Activated CD4-positive, alpha-beta T cell treated with anti-CD3 and anti-CD28 coated beads for 36 hours (primary cell): ENCODE measurements at regions not wholly inside any gene's neighbourhood (a gene's known extent, or its start where the extent isn't known, plus 50 kb on each side); places are given as distances from the start of the nearest gene placed in this dataset.
"Not testable (repeated sequence)": the region's sequence is repeated elsewhere in the genome, so short reads cannot be mapped to it uniquely, and the experiment has no call there.

Experiments
- ATAC-seq: fragments of 200-7000 bp; cut with Tn5 transposase; one replicate; pipeline ENCODE4 v1.10.0; 2021; ENCODE audit warnings: mild to moderate bottlenecking, moderate library complexity
- CTCF ChIA-PET: fragments of 350-600 bp; sonication (Branson Sonifier 250); formaldehyde crosslinking; loops from one replicate; lab custom pipeline; 2021; ENCODE audit warnings: antibody characterized with exemption; lab: Charles Lee
- POLR2A ChIA-PET: fragments of 350-600 bp; sonication (Branson Sonifier 250); formaldehyde crosslinking; loops from one replicate; lab custom pipeline; 2021; ENCODE audit warnings: antibody characterized with exemption, inconsistent platforms; lab: Charles Lee
- DNase-seq: peaks from one replicate; pipeline ENCODE4 v3.0.0-alpha.2; 2020
- H3K27ac Mint-ChIP-seq: one replicate; pipeline ENCODE4 v1.8.0; 2021; ENCODE audit warnings: mixed read lengths
- H3K27me3 Mint-ChIP-seq: one replicate; pipeline ENCODE4 v1.8.0; 2021; ENCODE audit warnings: mixed read lengths
- H3K36me3 Mint-ChIP-seq: one replicate; pipeline ENCODE4 v1.8.0; 2021; ENCODE audit warnings: low read depth, mixed read lengths
- H3K4me1 Mint-ChIP-seq: one replicate; pipeline ENCODE4 v1.8.0; 2021; ENCODE audit warnings: mixed read lengths
- H3K4me3 Mint-ChIP-seq: one replicate; pipeline ENCODE4 v1.8.0; 2021; ENCODE audit warnings: mild to moderate bottlenecking, moderate library complexity, mixed read lengths
- H3K9me3 Mint-ChIP-seq: one replicate; pipeline ENCODE4 v1.8.0; 2021; ENCODE audit warnings: low read depth, mixed read lengths
- intact Hi-C, 2 experiments: fragments of 100-400 bp; cut with DNase I in 1 of 2; cut with micrococcal nuclease in 1 of 2; formaldehyde crosslinking; loops; one replicate each; pipeline versions ENCODE4 v1.14.2 to v1.15.1; 2022 to 2024; cut with DNase I, micrococcal nuclease

DNA sequence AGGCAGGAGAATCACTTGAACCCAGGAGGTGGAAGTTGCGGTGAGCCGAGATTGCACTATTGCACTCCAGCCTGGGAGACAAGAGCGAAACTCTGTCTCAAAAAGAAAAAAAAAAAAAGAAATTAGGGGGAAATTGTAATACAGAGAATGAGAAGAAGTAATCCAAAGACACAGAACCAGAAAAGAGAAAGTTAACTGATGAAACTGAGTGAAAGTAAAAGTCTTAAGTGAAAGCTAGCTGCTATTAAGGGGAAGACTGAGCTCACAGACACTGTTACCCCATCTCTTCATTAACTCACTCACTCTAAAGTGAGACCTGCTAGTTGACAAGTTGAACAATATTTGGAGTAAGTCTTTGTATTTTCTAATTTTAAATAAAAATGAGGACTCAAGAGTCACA lies 763.0 kb upstream of the PCDH10 start:
- ChIA-PET CTCF (no interaction called here), POLR2A (no interaction called here)
- DNase-seq = no peak

DNA sequence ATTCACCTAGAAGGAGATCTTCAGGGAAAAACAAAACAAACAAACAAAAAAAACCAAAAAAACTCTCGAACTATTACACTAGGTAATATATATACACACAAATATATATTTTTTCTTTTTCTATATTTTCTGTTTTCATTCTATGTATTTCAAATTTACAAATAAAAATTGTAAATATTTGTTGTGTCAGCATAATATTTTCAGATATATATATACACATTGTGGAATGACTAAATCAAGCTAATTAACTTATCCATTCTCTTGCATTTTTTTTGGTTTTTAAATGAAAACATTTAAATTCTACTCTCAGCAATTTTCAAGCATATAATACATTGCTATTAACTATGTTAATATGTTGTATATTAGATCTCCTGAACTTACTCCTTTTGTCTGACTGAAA lies 762.0 kb upstream of the PCDH10 start:
- no peaks in the 10 kb centered on the region for H3K36me3 Mint-ChIP-seq
- peaks cover 1% of the 10 kb centered on the region for H3K9me3 Mint-ChIP-seq
- H3K27me3 Mint-ChIP-seq = no peaks in the 10 kb centered on the region
- H3K4me3 Mint-ChIP-seq = no peak overlapping the region
- H3K4me1 Mint-ChIP-seq = no peaks in the 10 kb centered on the region
- intact Hi-C loops = no loop called here
- CTCF ChIA-PET = no interaction called here
- DNase-seq (no peak), ATAC-seq (no peak)
- POLR2A ChIA-PET = no interaction called here
- no peak overlapping the region for H3K27ac Mint-ChIP-seq

More for the DNA sequence above, 763.0 kb upstream of the PCDH10 start:
- H3K9me3 Mint-ChIP-seq = peaks cover 1% of the 10 kb centered on the region
- ATAC-seq = no peak
- H3K36me3 Mint-ChIP-seq = no peaks in the 10 kb centered on the region
- no peaks in the 10 kb centered on the region for H3K27me3 Mint-ChIP-seq
- no peak overlapping the region for H3K4me3 Mint-ChIP-seq
- intact Hi-C loops = no loop called here
- H3K27ac Mint-ChIP-seq = no peak overlapping the region
- no peaks in the 10 kb centered on the region for H3K4me1 Mint-ChIP-seq

DNA sequence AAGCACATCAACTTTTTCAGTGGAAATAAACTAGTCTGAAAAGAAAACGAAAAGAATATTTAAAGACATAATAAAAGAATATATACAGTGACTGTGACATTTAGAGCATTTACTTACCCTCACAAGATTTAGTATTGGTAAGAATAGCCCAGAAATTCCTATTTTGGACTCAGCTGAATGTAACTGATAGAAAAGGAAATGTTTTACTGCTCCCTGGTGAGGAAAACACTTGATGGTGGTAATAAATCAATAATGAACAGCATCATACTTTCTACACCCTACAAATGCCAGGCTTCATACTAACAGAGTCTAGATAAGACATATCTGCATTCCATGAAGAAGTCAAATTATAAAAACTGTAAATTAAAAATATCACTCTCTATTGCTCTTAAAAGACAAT lies 753.5 kb upstream of the PCDH10 start:
- POLR2A ChIA-PET = no interaction called here
- no peak overlapping the region for H3K4me3 Mint-ChIP-seq
- intact Hi-C loops = no loop called here
- no peaks in the 10 kb centered on the region for H3K27me3 Mint-ChIP-seq
- H3K9me3 Mint-ChIP-seq = no peaks in the 10 kb centered on the region
- H3K27ac Mint-ChIP-seq = no peak overlapping the region
- no peak for DNase-seq
- CTCF ChIA-PET = no interaction called here
- H3K4me1 Mint-ChIP-seq = no peaks in the 10 kb centered on the region
- no peak for ATAC-seq
- no peaks in the 10 kb centered on the region for H3K36me3 Mint-ChIP-seq

- CTCF ChIA-PET = no interaction called here
- POLR2A ChIA-PET = no interaction called here
- no peak for ATAC-seq
- DNase-seq = no peak
- Mint-ChIP-seq H3K9me3 (no peaks in the 10 kb centered on the region), H3K27me3 (no peaks in the 10 kb centered on the region), H3K27ac (no peak overlapping the region), H3K36me3 (no peaks in the 10 kb centered on the region), H3K4me3 (no peak overlapping the region), H3K4me1 (no peaks in the 10 kb centered on the region)
- intact Hi-C loops = no loop called here
These were observed 752.5 kb upstream of the PCDH10 start for GRCh38 chr4:132396636-132397035.

DNA sequence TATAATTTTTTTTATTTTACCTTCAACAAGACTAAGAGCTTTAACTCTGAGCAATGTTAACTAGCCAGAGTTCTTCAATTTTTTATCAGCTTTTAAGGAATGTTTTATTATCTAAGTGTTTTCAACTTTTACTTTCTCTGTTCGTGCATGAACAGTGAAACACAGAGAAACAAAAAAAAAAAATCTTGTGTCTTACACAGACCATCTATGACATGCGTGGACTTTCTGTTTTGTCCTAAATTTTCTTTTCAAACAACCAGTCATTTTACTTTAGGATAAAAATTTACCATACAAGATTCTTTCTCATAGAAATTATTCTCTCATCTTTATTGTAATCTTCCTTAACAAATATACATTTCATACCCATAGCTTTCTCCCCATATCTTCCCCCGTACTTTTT lies 731.9 kb upstream of the PCDH10 start:
- Mint-ChIP-seq H3K27ac (no peak overlapping the region), H3K36me3 (no peaks in the 10 kb centered on the region), H3K4me3 (no peak overlapping the region)

DNA sequence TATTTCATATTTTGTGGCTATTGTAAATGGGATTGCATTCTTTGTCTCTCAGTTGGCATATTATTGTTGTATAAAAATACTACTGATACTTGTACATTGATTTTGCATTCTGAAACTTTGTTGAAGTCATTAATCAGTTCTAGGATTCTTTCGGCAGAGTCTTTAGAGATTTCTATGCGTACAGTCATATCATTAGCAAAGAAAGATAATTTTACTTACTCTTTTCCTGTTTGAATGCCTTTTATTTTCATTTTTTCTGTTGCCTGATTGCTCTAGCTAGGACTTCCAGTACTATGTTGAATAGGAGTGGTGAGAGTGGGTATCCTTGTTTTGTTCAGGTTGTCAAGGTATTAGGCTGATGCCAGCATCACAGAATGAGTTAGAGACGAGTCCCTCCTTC lies 722.0 kb upstream of the PCDH10 start:
- intact Hi-C loops = no loop called here
- Mint-ChIP-seq H3K27me3 (no peaks in the 10 kb centered on the region), H3K27ac (no peak overlapping the region), H3K9me3 (peaks cover 3% of the 10 kb centered on the region), H3K4me1 (no peaks in the 10 kb centered on the region), H3K36me3 (no peaks in the 10 kb centered on the region), H3K4me3 (no peak overlapping the region)
- ChIA-PET CTCF (interaction anchor here (0.6 kb wide), 1 partner anchor 108 kb away, joined by 4 read pairs; no protein-coding TSS in a partner anchor), POLR2A (no interaction called here)
- ATAC-seq (no peak), DNase-seq (no peak)

More for the DNA sequence above, 731.9 kb upstream of the PCDH10 start:
- Mint-ChIP-seq H3K27me3 (no peaks in the 10 kb centered on the region), H3K4me1 (no peaks in the 10 kb centered on the region), H3K9me3 (peaks cover 21% of the 10 kb centered on the region)
- DNase-seq = no peak
- CTCF ChIA-PET = no interaction called here
- ATAC-seq = no peak
- intact Hi-C loops = no loop called here
- POLR2A ChIA-PET = no interaction called here

GRCh38 chr4:132437117-132437516 lies 712.0 kb upstream of the PCDH10 start:
- H3K4me3 Mint-ChIP-seq = no peak overlapping the region
- no peaks in the 10 kb centered on the region for H3K4me1 Mint-ChIP-seq
- no peaks in the 10 kb centered on the region for H3K27me3 Mint-ChIP-seq
- H3K27ac Mint-ChIP-seq = no peak overlapping the region
- H3K36me3 Mint-ChIP-seq = no peaks in the 10 kb centered on the region
- H3K9me3 Mint-ChIP-seq = peaks cover 2% of the 10 kb centered on the region
- no peak for DNase-seq
- POLR2A ChIA-PET = no interaction called here
- ATAC-seq = no peak
- intact Hi-C loops = no loop called here
- CTCF ChIA-PET = no interaction called here

GRCh38 chr4:132445386-132445785 lies 703.7 kb upstream of the PCDH10 start:
- Mint-ChIP-seq H3K27me3 (no peaks in the 10 kb centered on the region), H3K9me3 (peaks cover 12% of the 10 kb centered on the region), H3K4me3 (no peak overlapping the region), H3K4me1 (no peaks in the 10 kb centered on the region), H3K36me3 (no peaks in the 10 kb centered on the region), H3K27ac (no peak overlapping the region)
- DNase-seq (no peak), ATAC-seq (no peak)
- ChIA-PET POLR2A (no interaction called here), CTCF (interaction anchor here (0.6 kb wide), 1 partner anchor 9 kb away, joined by 3 read pairs; no protein-coding TSS in a partner anchor)
- intact Hi-C loops = no loop called here

DNA sequence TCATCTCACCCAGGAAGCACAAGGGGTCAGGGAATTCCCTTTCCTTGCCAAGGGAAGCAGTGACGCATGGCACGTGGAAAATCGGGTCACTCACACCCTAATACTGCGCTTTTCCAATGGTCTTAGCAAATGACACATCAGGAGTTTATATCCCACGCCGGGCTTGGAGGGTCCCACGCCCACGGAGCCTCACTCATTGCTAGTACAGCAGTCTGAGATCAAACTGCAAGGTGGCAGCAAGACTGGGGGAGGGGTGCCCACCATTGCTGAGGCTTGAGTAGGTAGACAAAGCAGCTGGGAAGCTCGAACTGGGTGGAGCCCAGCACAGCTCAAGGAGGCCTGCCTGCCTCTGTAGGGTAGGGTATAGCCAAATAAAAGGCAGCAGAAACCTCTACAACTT lies 691.1 kb upstream of the PCDH10 start:
- ATAC-seq = not testable (repeated sequence)

DNA sequence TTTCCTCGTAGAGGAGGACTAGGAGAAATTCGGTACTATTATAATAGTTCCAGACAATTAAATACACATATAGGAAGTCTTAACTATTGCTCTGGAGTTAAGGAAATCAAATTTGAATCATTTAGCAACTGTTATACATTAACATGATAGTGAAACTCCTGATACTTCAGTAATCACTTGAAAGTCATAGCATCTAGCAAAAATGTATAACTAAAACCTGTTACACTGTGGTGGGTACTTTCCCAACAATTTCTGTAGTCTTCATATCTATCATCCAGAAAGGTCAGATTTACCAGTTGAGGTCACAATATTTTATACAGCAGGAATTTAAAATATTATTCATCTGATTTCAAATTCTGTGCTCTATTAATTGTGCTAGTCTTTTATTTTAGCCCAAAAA lies 669.6 kb upstream of the PCDH10 start:
- no peaks in the 10 kb centered on the region for H3K36me3 Mint-ChIP-seq

More for the DNA sequence above, 691.1 kb upstream of the PCDH10 start:
- H3K36me3 Mint-ChIP-seq, H3K27me3 Mint-ChIP-seq, H3K4me3 Mint-ChIP-seq, CTCF ChIA-PET, H3K9me3 Mint-ChIP-seq, DNase-seq, intact Hi-C loops, H3K4me1 Mint-ChIP-seq, H3K27ac Mint-ChIP-seq, POLR2A ChIA-PET: not testable (repeated sequence)

DNA sequence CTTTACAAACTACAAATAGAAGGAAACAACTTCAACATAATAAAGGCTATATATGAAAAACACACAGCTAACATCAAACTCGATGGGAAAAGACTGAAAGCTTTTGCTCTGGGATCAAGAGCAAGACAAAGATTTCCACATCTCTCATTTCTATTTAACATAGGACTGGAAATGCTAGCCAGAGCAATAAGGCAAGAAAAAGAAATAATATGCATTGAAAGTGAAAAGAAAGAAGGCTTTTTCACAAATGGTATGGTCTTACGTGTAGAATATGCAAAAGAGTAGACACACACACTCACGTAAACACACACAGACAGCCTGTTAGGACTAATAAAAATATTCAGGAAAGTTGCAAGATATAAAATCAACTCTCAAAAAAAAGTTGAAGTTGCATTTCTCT lies 660.5 kb upstream of the PCDH10 start:
- ATAC-seq = no peak

More for the DNA sequence above, 669.6 kb upstream of the PCDH10 start:
- H3K4me1 Mint-ChIP-seq = no peaks in the 10 kb centered on the region
- ATAC-seq (no peak), DNase-seq (no peak)
- no peak overlapping the region for H3K4me3 Mint-ChIP-seq
- CTCF ChIA-PET = no interaction called here
- intact Hi-C loops = no loop called here
- POLR2A ChIA-PET = no interaction called here
- no peaks in the 10 kb centered on the region for H3K9me3 Mint-ChIP-seq
- H3K27me3 Mint-ChIP-seq = no peaks in the 10 kb centered on the region
- no peak overlapping the region for H3K27ac Mint-ChIP-seq

DNA sequence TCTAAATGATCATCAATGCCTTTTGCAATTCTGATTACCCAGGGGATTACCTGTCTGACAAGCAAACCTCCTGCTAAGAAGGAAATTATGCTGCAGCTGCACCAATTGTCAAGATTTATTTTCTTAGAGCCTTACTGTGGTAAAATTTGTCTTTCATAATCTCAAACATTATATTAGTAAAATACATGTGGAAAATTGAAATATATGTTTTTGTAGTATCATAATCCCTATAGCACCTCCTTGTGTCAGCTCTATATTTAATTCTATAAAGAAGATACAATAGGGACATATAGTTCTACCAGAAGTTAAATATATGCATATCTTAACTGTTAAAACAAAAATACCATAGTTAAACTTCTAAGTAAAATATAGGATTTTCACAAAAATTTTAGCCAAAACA lies 655.6 kb upstream of the PCDH10 start:
- ATAC-seq (no peak), DNase-seq (no peak)
- intact Hi-C loops = no loop called here
- ChIA-PET POLR2A (no interaction called here), CTCF (no interaction called here)
- H3K27ac Mint-ChIP-seq = no peak overlapping the region
- H3K27me3 Mint-ChIP-seq = no peaks in the 10 kb centered on the region
- H3K4me1 Mint-ChIP-seq = no peaks in the 10 kb centered on the region
- H3K4me3 Mint-ChIP-seq = no peak overlapping the region
- H3K9me3 Mint-ChIP-seq = peaks cover 6% of the 10 kb centered on the region
- no peaks in the 10 kb centered on the region for H3K36me3 Mint-ChIP-seq

More for the DNA sequence above, 660.5 kb upstream of the PCDH10 start:
- Mint-ChIP-seq H3K4me3 (no peak overlapping the region), H3K4me1 (no peaks in the 10 kb centered on the region), H3K27ac (no peak overlapping the region), H3K9me3 (peaks cover 11% of the 10 kb centered on the region), H3K36me3 (no peaks in the 10 kb centered on the region), H3K27me3 (no peaks in the 10 kb centered on the region)
- DNase-seq = no peak
- intact Hi-C loops = no loop called here
- ChIA-PET POLR2A (no interaction called here), CTCF (no interaction called here)
